ENCODE measurements at regions not wholly inside any gene's neighbourhood (a gene's known extent, or its start where the extent isn't known, plus 50 kb on each side); places are given as distances from the start of the nearest gene placed in this dataset.

- TF ChIP-seq EZH2 (IDR thresholded peaks at IDR 0.05) (no peak), POLR2AphosphoS5 (IDR thresholded peaks at IDR 0.05; ENCODE audit: borderline replicate concordance, low read depth, low read length) (no peak)
Measured at GRCh38 chr4:11894221-11894620, 465.5 kb upstream of the HS3ST1 start.
